ENCODE measurements at regions not wholly inside any gene's neighbourhood (a gene's known extent, or its start where the extent isn't known, plus 50 kb on each side); places are given as distances from the start of the nearest gene placed in this dataset.
"Not testable (repeated sequence)": the region's sequence is repeated elsewhere in the genome, so short reads cannot be mapped to it uniquely, and the experiment has no call there.

DNA sequence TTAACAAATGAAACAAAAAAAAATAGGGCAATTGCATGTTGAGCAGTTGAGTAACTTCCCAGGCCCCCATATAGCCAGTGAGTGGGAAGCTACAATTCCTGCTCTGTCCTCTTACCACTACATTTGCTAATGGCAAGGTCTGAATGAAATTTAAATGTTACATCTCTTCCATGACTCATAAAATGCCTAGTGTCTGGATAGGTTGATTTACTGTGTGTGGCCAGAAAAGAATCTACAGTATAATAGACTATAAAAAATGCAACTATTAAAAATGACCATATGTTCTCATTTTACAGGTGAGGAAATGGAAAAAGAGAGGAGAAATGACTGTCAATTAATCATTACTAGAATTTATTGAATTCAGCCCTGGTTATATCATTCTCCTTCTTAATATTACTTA is 1199.3 kb downstream of the CDH11 start:
- DNase-seq (ENCODE audit: low read depth), result no peak

DNA sequence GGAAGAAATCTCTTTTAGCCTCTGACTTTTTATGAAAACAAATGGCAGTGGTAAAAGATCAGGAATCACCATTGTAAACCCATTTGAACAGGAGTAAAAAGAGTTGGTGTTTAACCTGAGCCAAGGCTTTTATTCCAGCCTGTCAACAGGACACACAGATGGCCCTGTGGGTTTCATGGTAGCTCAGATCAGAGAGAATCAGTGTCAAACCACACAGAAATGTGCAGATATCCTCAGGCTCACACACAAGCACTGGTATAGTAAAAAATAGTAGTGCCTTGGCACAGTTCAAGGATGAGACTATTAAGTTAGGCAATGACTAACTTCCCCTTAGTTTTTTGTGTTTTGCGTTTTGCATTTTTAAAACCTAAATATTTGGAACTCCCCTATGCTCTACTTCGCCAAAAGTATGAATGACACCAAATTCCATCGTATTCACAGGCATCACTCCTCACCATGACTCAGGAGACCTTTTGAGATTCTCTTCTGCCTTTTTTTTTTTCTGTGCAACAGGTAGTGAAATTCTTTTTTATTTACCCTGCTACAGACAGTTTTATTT is 1200.0 kb downstream of the CDH11 start:
- DNase-seq (ENCODE audit: low read depth), result no peak

DNA sequence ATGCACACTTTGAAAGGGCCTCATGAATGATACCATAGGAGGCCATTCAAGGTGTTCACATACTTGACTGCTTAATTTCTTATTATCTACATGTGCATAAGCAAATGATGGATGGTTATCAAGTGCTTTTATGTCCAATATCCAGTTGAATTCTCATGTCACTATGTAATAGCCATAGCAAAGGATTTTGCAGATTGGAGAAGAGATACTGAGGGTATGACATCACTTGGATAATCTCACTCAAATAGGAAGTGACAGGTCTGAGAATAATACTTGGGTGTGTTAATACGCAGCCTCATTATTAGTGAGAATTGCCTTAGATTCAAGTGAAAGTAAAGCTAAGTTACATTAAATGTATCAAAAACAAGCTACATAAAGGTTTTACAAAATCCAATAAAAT is 1208.6 kb downstream of the CDH11 start:
- no peak for DNase-seq (ENCODE audit: low read depth)

DNA sequence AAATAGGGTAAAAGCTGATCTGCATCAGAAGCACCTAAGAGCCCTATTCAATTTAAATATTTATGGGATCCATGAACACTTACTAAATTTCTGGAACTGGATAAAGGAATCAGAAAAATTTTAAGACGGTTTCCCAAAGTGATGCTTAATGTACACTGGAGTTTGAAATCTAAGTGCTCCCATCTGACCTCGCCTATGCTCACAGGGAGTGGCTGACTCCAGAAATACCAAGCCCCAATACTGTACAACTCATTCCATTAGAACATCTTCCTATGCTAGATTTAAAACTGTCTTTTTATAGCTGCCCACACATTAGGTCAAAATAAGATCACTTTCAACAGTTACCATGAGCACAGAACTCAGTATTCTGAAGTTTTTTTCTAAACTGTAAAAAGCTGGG is 1214.6 kb downstream of the CDH11 start:
- DNase-seq (ENCODE audit: low read depth), result no peak

DNA sequence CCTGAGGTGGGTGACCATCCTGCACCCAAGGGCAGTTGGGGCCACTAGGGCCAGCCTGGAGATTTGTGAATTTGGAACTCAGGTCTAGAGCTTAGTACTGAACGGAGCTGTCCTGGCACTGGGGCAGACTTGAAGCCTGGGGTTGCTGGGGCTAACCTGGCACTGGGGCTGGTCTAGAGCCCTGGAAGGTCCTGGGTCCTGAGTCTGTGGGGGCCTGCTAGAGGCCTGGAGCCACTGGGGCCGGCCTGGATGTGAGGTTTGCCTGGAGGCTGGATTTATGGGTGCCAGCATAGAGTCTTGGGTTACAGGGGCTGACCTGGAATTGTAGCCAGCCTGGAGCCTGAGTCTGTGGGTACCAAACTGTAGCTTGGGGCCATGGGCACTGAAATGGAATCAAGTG is 1216.9 kb downstream of the CDH11 start:
- DNase-seq (ENCODE audit: low read depth), result no peak

DNA sequence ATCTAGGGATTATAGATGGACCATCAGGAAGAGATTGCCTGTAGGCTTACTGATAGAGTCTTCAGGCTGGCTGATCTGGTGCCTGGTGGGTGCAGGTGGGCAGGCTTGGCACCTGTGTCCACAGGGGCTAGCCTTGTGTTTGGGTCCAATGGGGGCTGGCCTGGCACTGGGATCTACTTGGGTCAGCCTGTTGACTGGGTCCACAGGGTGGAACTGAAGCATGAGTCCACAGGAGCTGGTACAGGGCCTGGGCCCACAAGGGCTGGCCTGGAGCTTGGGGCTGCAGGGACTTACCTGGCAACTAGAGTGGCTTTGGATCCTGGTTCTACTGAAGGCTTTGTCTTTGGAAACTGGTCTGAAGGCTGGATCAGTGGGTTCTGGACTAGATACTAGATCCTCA is 1217.7 kb downstream of the CDH11 start:
- no peak for DNase-seq (ENCODE audit: low read depth)

DNA sequence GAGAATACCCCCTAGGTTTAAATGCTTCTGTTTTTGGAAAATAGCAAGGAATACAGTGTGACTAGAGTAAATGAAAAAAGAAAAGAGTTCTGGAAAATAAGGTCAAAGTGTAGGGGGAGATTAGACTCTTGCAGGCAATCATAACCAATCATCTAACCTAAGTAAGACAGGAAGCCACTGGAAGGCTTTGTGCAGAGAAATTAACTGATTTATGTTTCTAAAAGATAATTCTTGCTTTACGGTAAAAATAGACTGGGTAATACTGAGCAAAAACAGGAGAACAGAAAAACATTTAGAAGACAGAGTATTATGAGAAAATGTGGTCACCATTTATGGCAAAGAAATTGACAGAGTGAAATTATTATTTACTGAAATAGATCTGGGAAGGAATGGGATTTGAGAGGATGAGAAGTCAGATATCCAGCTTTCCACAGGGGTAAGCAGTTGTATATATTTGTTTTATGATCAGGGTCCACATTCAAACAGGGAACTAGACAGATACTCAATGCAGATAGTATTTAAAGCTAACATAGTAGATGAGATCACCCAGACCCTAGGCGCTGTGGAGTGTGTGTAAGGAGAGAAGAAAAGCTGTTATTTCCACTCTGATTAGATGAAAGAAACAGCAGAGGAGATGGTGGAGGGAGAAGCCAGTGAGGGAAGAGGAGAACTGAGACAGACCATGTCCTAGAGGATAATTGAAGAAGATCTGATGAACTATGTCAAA is 1225.3 kb downstream of the CDH11 start:
- no peak for DNase-seq (ENCODE audit: low read depth)

DNA sequence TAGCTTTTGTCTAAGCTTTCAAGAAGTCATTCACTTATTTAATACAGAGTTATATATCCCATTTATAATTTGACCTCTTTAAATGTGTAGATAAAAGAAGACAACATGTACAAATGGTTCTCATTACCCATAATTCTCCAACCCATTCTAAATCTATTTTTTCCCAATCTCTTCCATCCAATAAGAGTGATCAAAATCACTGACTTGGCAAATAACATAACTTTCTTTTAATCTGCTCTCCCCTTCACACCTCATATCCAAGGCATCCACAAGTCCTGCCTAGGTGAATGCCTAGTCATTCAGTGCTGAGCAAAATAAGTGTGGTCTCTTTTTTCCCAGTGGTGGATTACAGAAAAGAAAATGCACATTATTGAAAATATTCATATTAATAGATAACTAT is 1231.1 kb downstream of the CDH11 start:
- DNase-seq (ENCODE audit: low read depth), result no peak

DNA sequence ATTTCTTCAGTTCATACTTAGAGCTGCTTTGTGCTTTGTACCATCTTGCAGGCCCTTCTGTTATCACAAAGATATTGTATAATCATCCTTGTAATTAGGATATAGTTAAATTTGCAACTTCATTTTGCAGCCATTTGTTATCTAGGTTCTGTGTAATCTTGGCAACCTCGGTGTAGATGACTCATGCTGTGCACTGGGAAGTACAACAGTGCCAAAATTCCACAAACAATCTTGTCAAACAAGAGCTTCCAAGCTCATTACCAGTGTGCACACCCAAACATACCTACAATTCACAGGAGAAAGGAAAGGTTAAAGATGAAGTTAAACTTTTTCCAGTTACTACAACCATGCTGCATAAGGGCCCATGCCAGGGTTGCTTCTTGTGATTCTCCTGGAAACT is 1231.8 kb downstream of the CDH11 start:
- no peak for DNase-seq (ENCODE audit: low read depth)

DNA sequence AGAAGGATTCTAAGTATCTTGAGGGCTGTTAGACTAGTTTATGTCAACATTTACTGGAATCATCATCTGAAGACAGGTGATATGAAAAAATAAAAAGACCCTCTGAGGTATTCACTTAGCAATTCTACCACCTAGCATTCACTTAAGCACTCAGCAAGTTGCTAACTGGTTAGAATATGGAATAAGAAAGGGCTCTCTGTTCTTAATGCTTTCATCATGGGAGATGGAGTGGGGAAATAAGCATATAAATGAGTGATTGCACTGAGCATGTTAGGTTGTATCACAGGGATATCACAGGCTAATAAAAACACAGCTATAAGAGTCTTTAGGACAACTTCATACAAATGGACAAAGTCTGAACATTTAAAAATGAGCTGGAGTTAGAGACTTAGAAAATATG is 1238.8 kb downstream of the CDH11 start:
- no peak for DNase-seq (ENCODE audit: low read depth)

DNA sequence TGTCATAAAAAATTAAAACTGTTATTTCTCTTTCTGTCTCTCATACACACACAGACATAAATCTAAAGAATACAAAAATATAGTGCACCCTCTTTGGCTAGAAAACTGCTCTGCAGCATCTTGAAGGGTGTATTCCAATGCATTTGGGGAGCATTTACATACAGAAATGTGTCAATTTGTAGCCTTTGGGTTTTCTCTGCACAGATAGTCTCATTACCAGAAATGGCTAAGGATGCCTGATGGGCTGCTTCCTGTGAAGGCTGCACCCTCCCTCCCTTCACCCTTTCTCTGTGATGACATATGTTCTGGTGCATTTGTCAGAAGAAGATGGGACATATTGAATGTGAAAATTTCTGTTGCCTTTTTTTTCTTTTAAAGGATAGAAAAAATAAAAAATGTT is 1239.3 kb downstream of the CDH11 start:
- DNase-seq (ENCODE audit: low read depth), result no peak

DNA sequence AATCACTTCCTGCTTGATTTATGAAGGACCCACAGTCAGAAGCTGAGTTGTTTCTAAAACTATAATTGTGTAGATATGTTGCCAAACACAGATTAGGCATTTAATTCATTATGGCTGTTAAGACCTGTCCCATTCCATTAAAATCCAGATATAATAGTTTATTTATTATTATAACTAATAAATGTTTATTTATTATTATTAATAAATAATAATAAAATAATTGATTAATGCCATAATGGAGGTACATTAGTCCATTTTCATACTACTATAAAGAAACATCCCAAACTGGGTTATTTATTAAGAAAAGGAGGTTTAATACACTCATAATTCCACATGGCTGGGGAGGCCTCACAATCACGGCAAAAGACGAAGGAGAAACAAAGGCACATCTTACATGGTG is 1240.9 kb downstream of the CDH11 start:
- DNase-seq (ENCODE audit: low read depth), result no peak

DNA sequence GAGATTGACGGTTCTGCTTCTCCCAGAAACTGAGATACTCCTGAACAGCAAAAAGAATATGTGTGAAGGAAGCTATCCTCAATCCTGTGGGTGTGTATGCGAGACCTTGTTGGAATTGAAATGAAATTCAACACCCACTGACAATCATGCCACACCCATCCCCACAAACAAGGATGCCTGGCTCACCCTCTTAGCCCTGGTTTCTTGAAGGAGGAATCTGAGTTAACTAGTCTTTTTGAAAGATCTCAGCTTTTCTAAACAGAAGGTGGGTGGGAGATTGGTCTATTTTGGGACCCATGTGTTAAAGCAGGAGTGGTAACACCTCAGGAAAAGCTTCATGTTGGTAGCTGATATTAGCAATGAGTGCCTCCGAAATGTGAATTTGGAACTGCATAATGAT is 1244.5 kb downstream of the CDH11 start:
- DNase-seq (ENCODE audit: low read depth), result no peak

DNA sequence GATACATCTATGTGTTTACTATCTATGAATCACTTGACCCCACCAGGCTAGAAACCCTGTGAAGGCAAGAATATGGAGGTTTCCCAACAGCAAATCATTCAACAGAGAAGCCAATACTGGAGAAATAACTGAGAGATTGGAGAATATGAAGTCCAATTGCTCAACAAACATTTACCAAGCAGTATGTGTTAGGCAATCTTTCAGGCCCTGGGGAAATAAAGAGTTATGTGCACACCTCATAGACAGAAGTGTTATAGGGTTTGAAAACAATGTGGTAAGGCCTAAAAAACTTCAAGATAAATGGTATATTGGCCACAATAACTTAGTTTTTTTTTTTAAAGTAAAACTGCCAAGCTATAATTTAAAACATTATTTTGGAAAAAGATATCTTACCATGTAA is 1245.8 kb downstream of the CDH11 start:
- DNase-seq (ENCODE audit: low read depth), result no peak

DNA sequence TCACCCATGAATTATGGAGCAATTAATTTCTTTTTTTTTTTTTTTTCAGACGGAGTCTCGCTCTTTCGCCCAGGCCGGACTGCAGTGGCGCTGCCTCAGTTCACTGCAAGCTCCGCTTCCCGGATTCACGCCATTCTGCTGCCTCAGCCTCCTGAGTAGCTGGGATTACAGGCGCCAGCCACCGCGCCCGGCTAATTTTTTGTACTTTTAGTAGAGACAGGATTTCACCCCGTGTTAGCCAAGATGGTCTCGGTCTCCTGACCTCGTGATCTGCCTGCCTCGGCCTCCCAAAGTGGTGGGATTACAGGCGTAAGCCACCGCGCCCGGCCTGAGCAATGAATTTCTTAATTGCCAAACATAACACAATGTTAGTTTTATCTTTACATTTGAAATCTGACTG is 1261.2 kb downstream of the CDH11 start:
- not testable (repeated sequence) for DNase-seq (ENCODE audit: low read depth)

DNA sequence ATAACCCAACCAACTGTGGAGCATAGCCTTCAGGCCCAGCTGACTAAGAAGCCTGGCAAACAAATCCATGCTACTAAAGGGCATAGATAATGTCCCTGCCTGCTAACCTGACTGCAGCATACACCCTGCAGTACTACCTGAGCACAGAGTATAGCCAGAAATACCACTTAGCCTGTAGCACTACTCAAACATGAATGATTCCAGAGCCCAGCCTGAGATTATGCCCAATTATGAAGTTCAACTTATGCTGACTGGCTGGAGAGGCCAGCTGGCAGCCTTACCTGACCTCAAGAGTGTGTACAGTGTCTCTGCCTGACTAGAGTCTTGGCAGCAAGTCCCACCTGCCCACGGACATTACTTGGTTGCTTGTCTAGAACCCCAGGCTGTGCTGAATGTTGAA is 1265.3 kb downstream of the CDH11 start:
- no peak for DNase-seq (ENCODE audit: low read depth)

DNA sequence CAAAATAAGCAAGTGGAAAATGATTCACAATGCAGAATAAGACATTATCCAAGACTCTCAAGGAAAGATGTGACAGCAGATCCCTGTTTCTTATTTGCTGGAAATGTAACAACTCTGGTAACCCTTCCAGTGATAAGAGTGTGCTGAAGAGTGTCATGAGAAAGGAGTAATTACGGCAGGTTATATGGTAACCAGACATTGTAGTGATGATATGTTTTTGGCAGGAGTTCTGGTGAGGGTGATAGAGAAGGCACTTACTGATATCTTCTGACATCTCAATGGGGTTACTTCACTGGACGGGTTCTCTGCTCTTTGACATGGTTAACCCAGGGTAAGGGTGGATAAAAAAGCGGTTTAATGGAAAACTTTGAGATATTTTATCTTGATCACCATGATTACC is 1270.9 kb downstream of the CDH11 start:
- DNase-seq (ENCODE audit: low read depth), result no peak

DNA sequence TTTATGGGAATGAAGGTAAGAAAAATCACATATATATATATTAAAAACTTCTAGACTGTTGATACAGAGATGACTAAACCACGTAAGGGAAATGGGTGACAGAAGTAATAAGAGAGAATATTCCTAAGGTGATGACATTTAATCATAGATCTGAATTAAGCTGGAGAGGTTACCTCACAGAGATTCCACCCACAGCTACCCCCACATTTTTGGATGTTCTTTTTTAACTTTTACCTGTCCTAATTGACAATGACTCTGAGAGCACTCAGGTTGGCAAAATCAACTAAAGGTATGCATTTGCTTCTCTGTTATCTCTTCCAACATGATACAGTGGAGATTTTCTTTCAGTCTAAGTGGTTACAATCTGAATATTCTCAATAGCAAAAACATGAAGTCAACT is 1280.6 kb downstream of the CDH11 start:
- no peak for DNase-seq (ENCODE audit: low read depth)

DNA sequence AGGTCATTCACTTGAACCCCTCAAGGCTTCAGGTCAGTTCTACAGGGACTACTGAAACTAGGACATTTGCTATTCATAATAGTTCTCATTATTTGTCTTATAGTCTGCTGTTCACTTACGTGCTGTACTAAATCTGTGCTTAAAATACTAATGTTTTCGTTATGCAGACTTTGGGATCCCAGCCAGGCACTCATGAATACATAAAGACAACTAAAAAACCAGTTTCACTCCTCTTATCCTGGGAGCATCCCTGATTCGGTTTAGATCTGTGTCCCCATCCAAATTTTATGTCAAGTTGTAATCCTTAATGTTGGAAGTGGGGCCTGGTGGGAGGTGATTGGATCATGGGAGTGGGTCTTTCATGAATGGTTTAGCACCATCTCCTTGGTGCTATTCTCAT is 1291.8 kb downstream of the CDH11 start:
- no peak for DNase-seq (ENCODE audit: low read depth)

DNA sequence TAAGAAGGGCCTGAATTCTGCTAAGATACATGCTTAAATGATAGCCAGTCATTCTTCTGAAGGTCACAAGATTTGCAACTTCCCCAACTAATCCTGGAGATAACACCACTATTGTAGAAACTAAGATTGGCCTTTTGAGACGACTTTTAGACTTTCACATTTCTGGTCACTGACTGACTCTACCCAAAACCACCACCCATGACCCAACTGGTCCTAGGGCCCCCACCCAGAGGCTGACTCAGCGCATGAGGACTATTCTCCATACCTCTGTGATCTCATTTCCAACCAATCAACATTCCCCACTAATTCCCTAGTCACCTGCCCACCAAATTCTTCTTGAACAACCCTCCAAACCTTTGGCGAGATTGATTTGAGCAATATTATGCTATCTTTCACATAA is 1299.0 kb downstream of the CDH11 start:
- no peak for DNase-seq (ENCODE audit: low read depth)

DNA sequence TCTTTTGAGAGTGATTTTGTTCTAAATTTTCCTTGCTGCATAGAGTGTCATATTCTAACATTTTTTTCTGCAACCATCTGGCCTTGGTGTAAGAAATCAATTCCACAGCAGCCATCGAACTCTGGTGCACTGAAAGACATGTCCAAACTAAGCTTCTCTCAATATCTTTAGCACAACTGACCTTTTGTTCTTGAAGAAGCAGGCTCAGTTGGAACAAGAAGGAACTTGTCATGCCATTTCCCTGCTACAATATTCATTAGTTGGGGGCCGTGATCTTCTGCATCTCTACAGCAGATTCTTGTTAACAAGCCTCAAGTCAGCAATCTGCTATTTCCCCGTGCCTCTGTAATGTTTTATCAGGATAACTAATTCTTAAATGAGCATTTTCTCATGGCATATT is 1305.6 kb downstream of the CDH11 start:
- no peak for DNase-seq (ENCODE audit: low read depth)

DNA sequence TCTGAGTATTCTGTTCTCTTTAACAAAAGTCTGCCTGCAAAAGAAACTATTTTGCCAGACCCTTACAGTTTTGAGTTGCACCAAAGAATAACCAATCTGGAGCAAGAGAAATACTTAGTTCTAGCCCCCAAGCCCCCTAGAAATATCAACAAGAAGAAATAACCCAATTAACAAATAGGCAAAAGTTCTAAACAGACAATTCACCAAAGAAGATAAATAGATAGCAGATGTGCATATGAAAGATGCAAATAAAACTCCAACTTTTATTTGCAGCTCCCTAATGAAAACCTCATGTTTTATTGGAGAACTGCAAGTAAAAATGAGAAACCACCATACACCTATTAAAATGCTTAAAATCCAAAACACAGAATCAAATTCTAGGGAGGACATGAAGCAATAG is 1308.0 kb downstream of the CDH11 start:
- DNase-seq (ENCODE audit: low read depth), result no peak

DNA sequence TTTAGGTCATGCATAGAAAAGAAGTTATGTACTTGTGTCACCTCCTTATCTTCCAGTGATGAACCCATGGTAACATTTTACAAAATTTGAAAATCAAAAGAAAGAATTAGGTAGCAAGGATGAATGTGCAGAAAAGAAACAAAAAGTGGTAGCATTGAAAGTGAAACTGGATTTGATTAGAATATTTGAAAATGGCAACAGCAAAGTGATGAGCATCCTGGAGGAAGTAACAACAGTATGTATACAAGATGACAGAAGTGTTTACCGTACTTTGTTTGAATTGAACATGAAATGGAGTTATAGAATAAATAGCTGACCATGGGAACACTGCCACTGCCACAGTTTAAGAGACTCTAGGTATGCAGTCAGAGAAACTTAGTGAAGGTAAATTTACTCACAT is 1313.1 kb downstream of the CDH11 start:
- DNase-seq (ENCODE audit: low read depth), result no peak

DNA sequence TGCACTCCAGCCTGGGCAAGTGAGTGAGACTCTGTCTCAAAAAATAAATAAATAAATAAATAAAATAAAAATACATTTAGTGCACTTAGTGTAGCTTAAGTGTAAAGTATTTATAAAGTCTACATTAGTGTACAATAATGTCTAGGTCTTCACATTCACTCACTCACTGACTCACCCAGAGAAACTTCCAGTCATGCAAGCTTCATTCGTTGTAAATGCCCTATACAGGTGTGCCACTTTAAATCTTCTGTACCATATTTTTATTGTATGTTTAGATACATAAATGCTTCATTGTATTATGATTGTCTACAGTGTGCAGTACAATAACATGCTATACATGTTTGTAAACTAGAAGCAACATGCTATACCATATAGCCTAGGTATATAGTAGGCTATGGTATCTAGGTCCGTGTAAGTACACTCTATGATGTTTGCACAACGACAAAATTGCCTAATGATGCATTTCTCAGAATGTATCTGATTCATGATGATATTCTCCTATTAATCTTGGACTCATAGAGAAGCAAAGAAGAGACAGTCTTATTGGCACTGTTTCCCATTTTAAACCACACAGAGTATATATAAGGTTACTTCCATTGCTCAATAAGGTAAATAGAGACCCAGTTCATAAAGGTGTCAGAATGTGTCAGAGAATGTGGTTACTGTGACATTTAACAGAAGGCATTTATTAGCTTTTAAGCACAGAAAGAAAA is 1314.9 kb downstream of the CDH11 start:
- no peak for DNase-seq (ENCODE audit: low read depth)

All from GM04503 (cell line).